ENCODE measurements at regions not wholly inside any gene's neighbourhood (a gene's known extent, or its start where the extent isn't known, plus 50 kb on each side); places are given as distances from the start of the nearest gene placed in this dataset.
"Not testable (repeated sequence)": the region's sequence is repeated elsewhere in the genome, so short reads cannot be mapped to it uniquely, and the experiment has no call there.

GRCh38 chr1:168835791-168836190 is 106.8 kb upstream of the DPT start:
- no peak for DNase-seq
- H3K27me3 ChIP-seq (ENCODE audit: control insufficient read depth in 1 of 2, insufficient read depth in 2 of 2, low read length in 2 of 2) = no peaks in the 10 kb centered on the region
- no peak overlapping the region for H3K27ac ChIP-seq (ENCODE audit: low read depth in 1 of 2, low read length in 2 of 2)
- intact Hi-C loops (cut with DNase I, micrococcal nuclease) = no loop called here
- Mint-ChIP-seq H3K27ac (no peak overlapping the region), H3K36me3 (ENCODE audit: low read depth) (no peaks in the 10 kb centered on the region), H3K4me1 (ENCODE audit: low read depth) (peaks cover 11% of the 10 kb centered on the region), H3K27me3 (no peaks in the 10 kb centered on the region), H3K4me3 (no peak overlapping the region), H3K9me3 (no peaks in the 10 kb centered on the region)
- no peak overlapping the region for H3K4me3 ChIP-seq (ENCODE audit: low read length)
- no peaks in the 10 kb centered on the region for H3K36me3 ChIP-seq (ENCODE audit: insufficient read depth, low read length)
- peaks cover 4% of the 10 kb centered on the region for H3K4me1 ChIP-seq (ENCODE audit: insufficient read depth, low read length)
- ChIA-PET POLR2A (no interaction called here), CTCF (no interaction called here)
- peaks cover 0 to 10% of the 10 kb centered on the region in 2 experiments for H3K9me3 ChIP-seq (ENCODE audit: control insufficient read depth in 1 of 2, insufficient read depth in 1 of 2, low read length in 2 of 2)
- ATAC-seq (ENCODE audit: poor library complexity) = no peak
- TF ChIP-seq, protein P1, sequence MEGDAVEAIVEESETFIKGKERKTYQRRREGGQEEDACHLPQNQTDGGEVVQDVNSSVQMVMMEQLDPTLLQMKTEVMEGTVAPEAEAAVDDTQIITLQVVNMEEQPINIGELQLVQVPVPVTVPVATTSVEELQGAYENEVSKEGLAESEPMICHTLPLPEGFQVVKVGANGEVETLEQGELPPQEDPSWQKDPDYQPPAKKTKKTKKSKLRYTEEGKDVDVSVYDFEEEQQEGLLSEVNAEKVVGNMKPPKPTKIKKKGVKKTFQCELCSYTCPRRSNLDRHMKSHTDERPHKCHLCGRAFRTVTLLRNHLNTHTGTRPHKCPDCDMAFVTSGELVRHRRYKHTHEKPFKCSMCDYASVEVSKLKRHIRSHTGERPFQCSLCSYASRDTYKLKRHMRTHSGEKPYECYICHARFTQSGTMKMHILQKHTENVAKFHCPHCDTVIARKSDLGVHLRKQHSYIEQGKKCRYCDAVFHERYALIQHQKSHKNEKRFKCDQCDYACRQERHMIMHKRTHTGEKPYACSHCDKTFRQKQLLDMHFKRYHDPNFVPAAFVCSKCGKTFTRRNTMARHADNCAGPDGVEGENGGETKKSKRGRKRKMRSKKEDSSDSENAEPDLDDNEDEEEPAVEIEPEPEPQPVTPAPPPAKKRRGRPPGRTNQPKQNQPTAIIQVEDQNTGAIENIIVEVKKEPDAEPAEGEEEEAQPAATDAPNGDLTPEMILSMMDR (IDR thresholded peaks at IDR 0.05) = no peak

GRCh38 chr1:168836469-168836868 is 107.5 kb upstream of the DPT start:
- no peaks in the 10 kb centered on the region for H3K9me3 Mint-ChIP-seq
- peaks cover 11% of the 10 kb centered on the region for H3K4me1 Mint-ChIP-seq (ENCODE audit: low read depth)
- DNase-seq (no peak), ATAC-seq (ENCODE audit: poor library complexity) (no peak)
- Histone ChIP-seq H3K9me3 (ENCODE audit: control insufficient read depth in 1 of 2, insufficient read depth in 1 of 2, low read length in 2 of 2) (peaks cover 0 to 10% of the 10 kb centered on the region in 2 experiments), H3K4me3 (ENCODE audit: low read length) (no peak overlapping the region), H3K27ac (ENCODE audit: low read depth in 1 of 2, low read length in 2 of 2) (no peak overlapping the region), H3K27me3 (ENCODE audit: control insufficient read depth in 1 of 2, insufficient read depth in 2 of 2, low read length in 2 of 2) (no peaks in the 10 kb centered on the region), H3K36me3 (ENCODE audit: insufficient read depth, low read length) (no peaks in the 10 kb centered on the region), H3K4me1 (ENCODE audit: insufficient read depth, low read length) (peaks cover 4% of the 10 kb centered on the region)
- ChIA-PET CTCF (no interaction called here), POLR2A (no interaction called here)
- H3K4me3 Mint-ChIP-seq = no peak overlapping the region
- no peak overlapping the region for H3K27ac Mint-ChIP-seq
- H3K36me3 Mint-ChIP-seq (ENCODE audit: low read depth) = no peaks in the 10 kb centered on the region
- H3K27me3 Mint-ChIP-seq = no peaks in the 10 kb centered on the region
- intact Hi-C loops (cut with DNase I, micrococcal nuclease) = no loop called here
- TF ChIP-seq, protein P1 (IDR thresholded peaks at IDR 0.05) = no peak

DNA sequence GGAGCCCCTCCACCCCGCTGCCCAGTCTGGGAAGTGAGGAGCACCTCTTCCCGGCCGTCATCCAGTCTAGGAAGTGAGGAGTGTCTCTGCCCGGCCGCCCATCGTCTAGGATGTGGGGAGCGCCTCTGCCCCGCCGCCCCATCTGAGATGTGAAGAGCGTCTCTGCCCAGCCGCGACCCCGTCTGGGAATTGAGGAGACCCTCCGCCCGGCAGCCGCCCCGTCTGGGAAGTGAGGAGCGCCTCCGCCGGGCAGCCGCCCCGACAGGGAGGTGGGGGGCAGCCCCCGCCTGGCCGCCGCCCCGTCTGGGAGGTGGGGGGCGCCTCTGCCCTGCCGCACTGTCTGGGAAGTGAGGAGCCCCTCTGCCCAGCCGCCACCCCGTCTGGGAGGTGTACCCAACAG is 108.2 kb upstream of the DPT start:
- DNase-seq; ATAC-seq (ENCODE audit: poor library complexity); H3K36me3 ChIP-seq (ENCODE audit: insufficient read depth, low read length); POLR2A ChIA-PET; H3K27ac ChIP-seq (ENCODE audit: low read depth in 1 of 2, low read length in 2 of 2); H3K9me3 Mint-ChIP-seq; H3K27me3 ChIP-seq (ENCODE audit: control insufficient read depth in 1 of 2, insufficient read depth in 2 of 2, low read length in 2 of 2); H3K4me3 ChIP-seq (ENCODE audit: low read length); H3K36me3 Mint-ChIP-seq (ENCODE audit: low read depth); H3K27ac Mint-ChIP-seq; H3K4me1 ChIP-seq (ENCODE audit: insufficient read depth, low read length); intact Hi-C loops (cut with DNase I, micrococcal nuclease); H3K27me3 Mint-ChIP-seq; H3K4me3 Mint-ChIP-seq; CTCF ChIA-PET: not testable (repeated sequence)
- H3K4me1 Mint-ChIP-seq (ENCODE audit: low read depth) = peaks cover 11% of the 10 kb centered on the region
- H3K9me3 ChIP-seq (ENCODE audit: control insufficient read depth in 1 of 2, insufficient read depth in 1 of 2, low read length in 2 of 2) = peaks cover 0 to 10% of the 10 kb centered on the region in 2 experiments

DNA sequence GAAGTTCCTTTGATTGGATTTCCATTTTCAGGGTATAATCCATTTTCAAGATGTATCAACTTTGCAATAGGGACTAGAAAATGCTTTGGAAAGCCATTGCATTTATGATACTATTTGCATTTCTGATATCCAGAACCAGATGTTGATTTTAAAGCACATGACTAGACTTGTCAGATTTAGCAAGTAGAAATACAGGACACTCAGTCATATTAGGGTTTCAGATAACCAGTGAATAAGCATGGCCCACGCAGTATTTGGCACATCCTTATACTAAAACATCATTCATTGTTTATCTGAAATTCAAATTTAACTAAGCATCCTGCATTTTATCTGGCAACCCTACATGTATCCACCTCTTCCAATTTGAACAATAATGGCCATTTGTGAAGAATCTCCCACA is 113.3 kb upstream of the DPT start:
- Mint-ChIP-seq H3K27ac (no peak overlapping the region), H3K27me3 (no peaks in the 10 kb centered on the region), H3K9me3 (no peaks in the 10 kb centered on the region), H3K4me1 (ENCODE audit: low read depth) (no peaks in the 10 kb centered on the region), H3K36me3 (ENCODE audit: low read depth) (no peaks in the 10 kb centered on the region), H3K4me3 (no peak overlapping the region)
- POLR2A ChIA-PET = no interaction called here
- no peaks in the 10 kb centered on the region for H3K4me1 ChIP-seq (ENCODE audit: insufficient read depth, low read length)
- CTCF ChIA-PET = no interaction called here
- H3K27ac ChIP-seq (ENCODE audit: low read depth in 1 of 2, low read length in 2 of 2) = no peak overlapping the region
- no peaks in the 10 kb centered on the region for H3K36me3 ChIP-seq (ENCODE audit: insufficient read depth, low read length)
- TF ChIP-seq, protein P1 (IDR thresholded peaks at IDR 0.05) = no peak
- ATAC-seq (ENCODE audit: poor library complexity) (no peak), DNase-seq (no peak)
- peaks cover 0 to 4% of the 10 kb centered on the region in 2 experiments for H3K27me3 ChIP-seq (ENCODE audit: control insufficient read depth in 1 of 2, insufficient read depth in 2 of 2, low read length in 2 of 2)
- no peak overlapping the region for H3K4me3 ChIP-seq (ENCODE audit: low read length)
- H3K9me3 ChIP-seq (ENCODE audit: control insufficient read depth in 1 of 2, insufficient read depth in 1 of 2, low read length in 2 of 2) = peaks cover 0 to 3% of the 10 kb centered on the region in 2 experiments
- intact Hi-C loops (cut with DNase I, micrococcal nuclease) = no loop called here
